ENCODE measurements at regions not wholly inside any gene's neighbourhood (a gene's known extent, or its start where the extent isn't known, plus 50 kb on each side); places are given as distances from the start of the nearest gene placed in this dataset.

- H3K27ac ChIP-seq = no peak overlapping the region
- no peak overlapping the region for H3K4me3 ChIP-seq
- DNase-seq = no peak
- intact Hi-C loops (cut with DNase I) = no loop called here
- no peaks in the 10 kb centered on the region for H3K27me3 ChIP-seq
- WGBS (ENCODE audit: insufficient coverage, low coverage, low lambda C conversion rate, missing lambda C conversion rate) = 29% methylated on average over 3 of the region's 3 CpGs
- ATAC-seq = no peak
- H3K36me3 ChIP-seq = no peaks in the 10 kb centered on the region
- TF ChIP-seq CTCF (IDR thresholded peaks at IDR 0.05) (no peak), POLR2A (IDR thresholded peaks at IDR 0.05) (no peak)
- H3K4me1 ChIP-seq = no peaks in the 10 kb centered on the region
- no peaks in the 10 kb centered on the region for H3K9me3 ChIP-seq
Observed at GRCh38 chr16:86129541-86129940, 230.6 kb downstream of the IRF8 start.

GRCh38 chr16:86133377-86133776, 234.4 kb downstream of the IRF8 start:
- Histone ChIP-seq H3K27me3 (no peaks in the 10 kb centered on the region), H3K4me1 (no peaks in the 10 kb centered on the region), H3K9me3 (no peaks in the 10 kb centered on the region), H3K4me3 (no peak overlapping the region), H3K27ac (no peak overlapping the region), H3K36me3 (no peaks in the 10 kb centered on the region)
- TF ChIP-seq POLR2A (IDR thresholded peaks at IDR 0.05) = no peak
- 57% methylated on average over 1 of the region's 7 CpGs for WGBS (ENCODE audit: insufficient coverage, low coverage, low lambda C conversion rate, missing lambda C conversion rate)
- intact Hi-C loops (cut with DNase I) = no loop called here
- no peak for DNase-seq
- ATAC-seq = no peak

- TF ChIP-seq CTCF (IDR thresholded peaks at IDR 0.05) (no peak), POLR2A (IDR thresholded peaks at IDR 0.05) (no peak)
- no peak for ATAC-seq
- WGBS (ENCODE audit: insufficient coverage, low coverage, low lambda C conversion rate, missing lambda C conversion rate) = 33% methylated on average over 2 of the region's 9 CpGs
- intact Hi-C loops (cut with DNase I) = no loop called here
- Histone ChIP-seq H3K27me3 (no peaks in the 10 kb centered on the region), H3K36me3 (no peaks in the 10 kb centered on the region), H3K27ac (no peak overlapping the region), H3K4me1 (no peaks in the 10 kb centered on the region), H3K4me3 (no peak overlapping the region), H3K9me3 (no peaks in the 10 kb centered on the region)
- DNase-seq = no peak
Observed at GRCh38 chr16:86133847-86134375, 234.9 kb downstream of the IRF8 start.

- 41% methylated on average over 5 of the region's 12 CpGs for WGBS (ENCODE audit: insufficient coverage, low coverage, low lambda C conversion rate, missing lambda C conversion rate)
- TF ChIP-seq CTCF (IDR thresholded peaks at IDR 0.05) (no peak), POLR2A (IDR thresholded peaks at IDR 0.05) (no peak)
Observed at GRCh38 chr16:86134802-86135461, 236.0 kb downstream of the IRF8 start.

GRCh38 chr16:86137359-86137758, 238.4 kb downstream of the IRF8 start:
- Histone ChIP-seq H3K4me3 (no peak overlapping the region), H3K27me3 (no peaks in the 10 kb centered on the region), H3K4me1 (no peaks in the 10 kb centered on the region), H3K36me3 (no peaks in the 10 kb centered on the region), H3K9me3 (no peaks in the 10 kb centered on the region), H3K27ac (no peak overlapping the region)
- TF ChIP-seq CTCF (IDR thresholded peaks at IDR 0.05) (no peak), POLR2A (IDR thresholded peaks at IDR 0.05) (no peak)
- intact Hi-C loops (cut with DNase I) = no loop called here
- no peak for ATAC-seq
- 70% methylated on average over 6 of the region's 6 CpGs for WGBS (ENCODE audit: insufficient coverage, low coverage, low lambda C conversion rate, missing lambda C conversion rate)
- no peak for DNase-seq

More at GRCh38 chr16:86134802-86135461, 236.0 kb downstream of the IRF8 start:
- no peak for ATAC-seq
- Histone ChIP-seq H3K9me3 (no peaks in the 10 kb centered on the region), H3K4me3 (no peak overlapping the region), H3K27ac (no peak overlapping the region), H3K27me3 (no peaks in the 10 kb centered on the region), H3K4me1 (no peaks in the 10 kb centered on the region), H3K36me3 (no peaks in the 10 kb centered on the region)
- DNase-seq = no peak
- intact Hi-C loops (cut with DNase I) = no loop called here
